ENCODE measurements at regions not wholly inside any gene's neighbourhood (a gene's known extent, or its start where the extent isn't known, plus 50 kb on each side); places are given as distances from the start of the nearest gene placed in this dataset.

DNA sequence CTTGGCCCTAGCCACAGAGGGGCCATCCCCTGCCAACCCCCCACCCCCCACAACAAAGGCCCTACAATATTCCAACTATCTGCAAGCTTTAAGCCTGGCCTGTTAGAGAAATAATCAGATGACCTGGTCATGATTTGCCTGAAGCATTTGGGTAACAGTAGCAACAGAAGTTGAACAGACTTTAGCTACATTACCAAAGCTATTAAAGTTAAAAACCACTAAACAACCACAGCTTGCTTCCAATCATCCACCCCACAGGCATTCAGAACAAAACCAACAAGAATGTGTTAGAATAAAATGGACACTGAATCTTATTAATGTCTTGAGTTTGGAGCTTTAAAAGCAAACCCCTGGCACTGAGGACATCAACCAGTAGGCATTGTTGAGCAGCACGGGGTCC, 250.9 kb downstream of the LRFN2 start:
- TF ChIP-seq, protein P1, sequence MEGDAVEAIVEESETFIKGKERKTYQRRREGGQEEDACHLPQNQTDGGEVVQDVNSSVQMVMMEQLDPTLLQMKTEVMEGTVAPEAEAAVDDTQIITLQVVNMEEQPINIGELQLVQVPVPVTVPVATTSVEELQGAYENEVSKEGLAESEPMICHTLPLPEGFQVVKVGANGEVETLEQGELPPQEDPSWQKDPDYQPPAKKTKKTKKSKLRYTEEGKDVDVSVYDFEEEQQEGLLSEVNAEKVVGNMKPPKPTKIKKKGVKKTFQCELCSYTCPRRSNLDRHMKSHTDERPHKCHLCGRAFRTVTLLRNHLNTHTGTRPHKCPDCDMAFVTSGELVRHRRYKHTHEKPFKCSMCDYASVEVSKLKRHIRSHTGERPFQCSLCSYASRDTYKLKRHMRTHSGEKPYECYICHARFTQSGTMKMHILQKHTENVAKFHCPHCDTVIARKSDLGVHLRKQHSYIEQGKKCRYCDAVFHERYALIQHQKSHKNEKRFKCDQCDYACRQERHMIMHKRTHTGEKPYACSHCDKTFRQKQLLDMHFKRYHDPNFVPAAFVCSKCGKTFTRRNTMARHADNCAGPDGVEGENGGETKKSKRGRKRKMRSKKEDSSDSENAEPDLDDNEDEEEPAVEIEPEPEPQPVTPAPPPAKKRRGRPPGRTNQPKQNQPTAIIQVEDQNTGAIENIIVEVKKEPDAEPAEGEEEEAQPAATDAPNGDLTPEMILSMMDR (IDR thresholded peaks at IDR 0.05; ENCODE audit: low read length): no peak
- TF ChIP-seq EZH2 (IDR thresholded peaks at IDR 0.05; ENCODE audit: borderline replicate concordance, low read length): no peak

Data from OCI-LY1 (cell line).